ENCODE measurements at regions not wholly inside any gene's neighbourhood (a gene's known extent, or its start where the extent isn't known, plus 50 kb on each side); places are given as distances from the start of the nearest gene placed in this dataset.
"Not testable (repeated sequence)": the region's sequence is repeated elsewhere in the genome, so short reads cannot be mapped to it uniquely, and the experiment has no call there.

GRCh38 chr1:148432318-148432717 is 50.8 kb downstream of the PPIAL4G start:
- peaks cover 16% of the 10 kb centered on the region for H3K4me1 Mint-ChIP-seq (ENCODE audit: insufficient read depth, unreplicated experiment)
- H3K27me3 Mint-ChIP-seq (ENCODE audit: insufficient read depth, unreplicated experiment); intact Hi-C loops (cut with micrococcal nuclease); BruUV-seq (replicated peaks); H3K4me3 Mint-ChIP-seq (ENCODE audit: unreplicated experiment); H3K9me3 Mint-ChIP-seq (ENCODE audit: unreplicated experiment); DNase-seq (ENCODE audit: unreplicated experiment): not testable (repeated sequence)
- ChIA-PET POLR2A (interaction anchor here (1.0 kb wide), 1 partner anchor 44 kb away, joined by 4 read pairs; no protein-coding TSS in a partner anchor), CTCF (interaction anchor here (0.6 kb wide), 1 partner anchor 1183 kb away, joined by 3 read pairs; no protein-coding TSS in a partner anchor)
- H3K36me3 Mint-ChIP-seq (ENCODE audit: insufficient read depth, unreplicated experiment), result peaks cover 55% of the 10 kb centered on the region
- H3K27ac Mint-ChIP-seq (ENCODE audit: low read depth, unreplicated experiment), result peak overlapping the region; percentile 51

- CTCF ChIA-PET, result interaction anchor here (1.2 kb wide), 1 partner anchor 58 kb away, joined by 3 read pairs; no protein-coding TSS in a partner anchor
- H3K27me3 Mint-ChIP-seq (ENCODE audit: insufficient read depth, unreplicated experiment); H3K9me3 Mint-ChIP-seq (ENCODE audit: unreplicated experiment); H3K27ac Mint-ChIP-seq (ENCODE audit: low read depth, unreplicated experiment); intact Hi-C loops (cut with micrococcal nuclease); POLR2A ChIA-PET; DNase-seq (ENCODE audit: unreplicated experiment); H3K4me3 Mint-ChIP-seq (ENCODE audit: unreplicated experiment); BruUV-seq (replicated peaks): not testable (repeated sequence)
- H3K4me1 Mint-ChIP-seq (ENCODE audit: insufficient read depth, unreplicated experiment), result peaks cover 35% of the 10 kb centered on the region
- peaks cover 47% of the 10 kb centered on the region for H3K36me3 Mint-ChIP-seq (ENCODE audit: insufficient read depth, unreplicated experiment)
Observed at GRCh38 chr1:148429856-148430255, 53.2 kb downstream of the PPIAL4G start.

GRCh38 chr1:148426940-148427611 is 56.0 kb downstream of the PPIAL4G start:
- intact Hi-C loops (cut with micrococcal nuclease); CTCF ChIA-PET; H3K9me3 Mint-ChIP-seq (ENCODE audit: unreplicated experiment); H3K4me3 Mint-ChIP-seq (ENCODE audit: unreplicated experiment); H3K27me3 Mint-ChIP-seq (ENCODE audit: insufficient read depth, unreplicated experiment): not testable (repeated sequence)
- H3K4me1 Mint-ChIP-seq (ENCODE audit: insufficient read depth, unreplicated experiment), result peaks cover 39% of the 10 kb centered on the region
- DNase-seq (ENCODE audit: unreplicated experiment), result peak; percentile 72
- POLR2A ChIA-PET, result interaction anchor here (0.9 to 1.1 kb wide), 2 partner anchors 35 to 96 kb away, joined by 3 read pairs; no protein-coding TSS in a partner anchor
- H3K27ac Mint-ChIP-seq (ENCODE audit: low read depth, unreplicated experiment), result peak overlapping the region; percentile 96
- peaks cover 24% of the 10 kb centered on the region for H3K36me3 Mint-ChIP-seq (ENCODE audit: insufficient read depth, unreplicated experiment)
- TSS peak; percentile 100 for BruUV-seq (replicated peaks)

GRCh38 chr1:148426385-148426784 is 56.7 kb downstream of the PPIAL4G start:
- BruUV-seq (replicated peaks); H3K4me3 Mint-ChIP-seq (ENCODE audit: unreplicated experiment); H3K9me3 Mint-ChIP-seq (ENCODE audit: unreplicated experiment); DNase-seq (ENCODE audit: unreplicated experiment); H3K27me3 Mint-ChIP-seq (ENCODE audit: insufficient read depth, unreplicated experiment); intact Hi-C loops (cut with micrococcal nuclease): not testable (repeated sequence)
- POLR2A ChIA-PET, result interaction anchor here (1.1 kb wide), 1 partner anchor 97 kb away, joined by 3 read pairs; no protein-coding TSS in a partner anchor
- H3K36me3 Mint-ChIP-seq (ENCODE audit: insufficient read depth, unreplicated experiment), result peaks cover 19% of the 10 kb centered on the region
- H3K27ac Mint-ChIP-seq (ENCODE audit: low read depth, unreplicated experiment), result peak overlapping the region; percentile 96
- H3K4me1 Mint-ChIP-seq (ENCODE audit: insufficient read depth, unreplicated experiment), result peaks cover 39% of the 10 kb centered on the region
- CTCF ChIA-PET, result interaction anchor here (0.9 kb wide), 1 partner anchor 53 kb away, joined by 3 read pairs; no protein-coding TSS in a partner anchor

- intact Hi-C loops (cut with micrococcal nuclease), result not testable (repeated sequence)
Observed at GRCh38 chr1:148424143-148425003, 58.7 kb downstream of the PPIAL4G start.

GRCh38 chr1:148422921-148423320 is 60.2 kb downstream of the PPIAL4G start:
- BruUV-seq (replicated peaks); H3K27me3 Mint-ChIP-seq (ENCODE audit: insufficient read depth, unreplicated experiment); H3K36me3 Mint-ChIP-seq (ENCODE audit: insufficient read depth, unreplicated experiment); intact Hi-C loops (cut with micrococcal nuclease); H3K4me3 Mint-ChIP-seq (ENCODE audit: unreplicated experiment); DNase-seq (ENCODE audit: unreplicated experiment); H3K9me3 Mint-ChIP-seq (ENCODE audit: unreplicated experiment): not testable (repeated sequence)
- Mint-ChIP-seq H3K27ac (ENCODE audit: low read depth, unreplicated experiment) (peak overlapping the region; percentile 96), H3K4me1 (ENCODE audit: insufficient read depth, unreplicated experiment) (peaks cover 39% of the 10 kb centered on the region)
- POLR2A ChIA-PET, result interaction anchor here (1.2 kb wide), 1 partner anchor 34 kb away, joined by 3 read pairs; no protein-coding TSS in a partner anchor
- CTCF ChIA-PET, result interaction anchor here (1.0 kb wide), 1 partner anchor 70 kb away, joined by 3 read pairs; no protein-coding TSS in a partner anchor

More at GRCh38 chr1:148424143-148425003, 58.7 kb downstream of the PPIAL4G start:
- H3K27me3 Mint-ChIP-seq (ENCODE audit: insufficient read depth, unreplicated experiment); BruUV-seq (replicated peaks); H3K9me3 Mint-ChIP-seq (ENCODE audit: unreplicated experiment); H3K36me3 Mint-ChIP-seq (ENCODE audit: insufficient read depth, unreplicated experiment); H3K4me3 Mint-ChIP-seq (ENCODE audit: unreplicated experiment): not testable (repeated sequence)
- ChIA-PET CTCF (interaction anchor here (0.6 kb wide), 1 partner anchor 74 kb away, joined by 4 read pairs; no protein-coding TSS in a partner anchor), POLR2A (interaction anchor here (0.6 to 1.2 kb wide), 4 partner anchors 22 to 545 kb away, joined by 3 read pairs; no protein-coding TSS in a partner anchor)
- H3K27ac Mint-ChIP-seq (ENCODE audit: low read depth, unreplicated experiment), result peak overlapping the region; percentile 96
- peaks cover 39% of the 10 kb centered on the region for H3K4me1 Mint-ChIP-seq (ENCODE audit: insufficient read depth, unreplicated experiment)
- DNase-seq (ENCODE audit: unreplicated experiment), result peak; percentile 85

GRCh38 chr1:148417241-148417640 is 65.9 kb downstream of the PPIAL4G start:
- H3K4me1 Mint-ChIP-seq (ENCODE audit: insufficient read depth, unreplicated experiment); DNase-seq (ENCODE audit: unreplicated experiment); CTCF ChIA-PET; POLR2A ChIA-PET; H3K9me3 Mint-ChIP-seq (ENCODE audit: unreplicated experiment); H3K36me3 Mint-ChIP-seq (ENCODE audit: insufficient read depth, unreplicated experiment); H3K4me3 Mint-ChIP-seq (ENCODE audit: unreplicated experiment); H3K27me3 Mint-ChIP-seq (ENCODE audit: insufficient read depth, unreplicated experiment); H3K27ac Mint-ChIP-seq (ENCODE audit: low read depth, unreplicated experiment); intact Hi-C loops (cut with micrococcal nuclease); BruUV-seq (replicated peaks): not testable (repeated sequence)

GRCh38 chr1:148413385-148413784 is 69.7 kb downstream of the PPIAL4G start:
- H3K36me3 Mint-ChIP-seq (ENCODE audit: insufficient read depth, unreplicated experiment); DNase-seq (ENCODE audit: unreplicated experiment); H3K4me3 Mint-ChIP-seq (ENCODE audit: unreplicated experiment); intact Hi-C loops (cut with micrococcal nuclease); CTCF ChIA-PET; H3K27ac Mint-ChIP-seq (ENCODE audit: low read depth, unreplicated experiment); POLR2A ChIA-PET; H3K27me3 Mint-ChIP-seq (ENCODE audit: insufficient read depth, unreplicated experiment); BruUV-seq (replicated peaks); H3K4me1 Mint-ChIP-seq (ENCODE audit: insufficient read depth, unreplicated experiment): not testable (repeated sequence)
- H3K9me3 Mint-ChIP-seq (ENCODE audit: unreplicated experiment), result peaks cover 11% of the 10 kb centered on the region
